ENCODE measurements at regions not wholly inside any gene's neighbourhood (a gene's known extent, or its start where the extent isn't known, plus 50 kb on each side); places are given as distances from the start of the nearest gene placed in this dataset.

DNA sequence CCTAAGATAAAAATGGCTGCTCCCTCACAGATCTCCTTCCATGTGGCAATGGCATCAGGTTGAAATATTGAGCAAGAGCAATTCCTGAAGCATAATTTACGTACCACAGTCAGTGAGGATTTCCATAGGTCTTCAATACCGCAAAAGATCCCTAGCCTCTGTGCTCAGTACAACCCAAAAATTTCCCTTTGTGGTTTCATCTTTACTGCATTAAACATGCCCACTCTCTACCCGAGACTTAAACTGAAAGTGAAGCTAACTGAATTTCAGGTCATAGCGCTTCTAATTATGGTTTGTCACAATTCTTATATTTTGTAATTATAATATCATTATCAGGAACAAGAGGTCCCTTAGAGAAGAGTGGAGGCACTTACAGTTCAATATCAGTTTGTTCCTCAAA, 1071.1 kb downstream of the XPNPEP1 start:
- 92% methylated on average over 4 of the region's 4 CpGs for WGBS, 2 donors
- no peaks in the 10 kb centered on the region for H3K9me3 ChIP-seq
- H3K36me3 ChIP-seq: no peaks in the 10 kb centered on the region
- no peaks in the 10 kb centered on the region for H3K27me3 ChIP-seq
- H3K27ac ChIP-seq: no peak overlapping the region
- no peak overlapping the region for H3K4me3 ChIP-seq
- TF ChIP-seq POLR2A (IDR thresholded peaks at IDR 0.05) (no peak), EP300 (IDR thresholded peaks at IDR 0.05) (no peak)
- TF ChIP-seq, protein P1, sequence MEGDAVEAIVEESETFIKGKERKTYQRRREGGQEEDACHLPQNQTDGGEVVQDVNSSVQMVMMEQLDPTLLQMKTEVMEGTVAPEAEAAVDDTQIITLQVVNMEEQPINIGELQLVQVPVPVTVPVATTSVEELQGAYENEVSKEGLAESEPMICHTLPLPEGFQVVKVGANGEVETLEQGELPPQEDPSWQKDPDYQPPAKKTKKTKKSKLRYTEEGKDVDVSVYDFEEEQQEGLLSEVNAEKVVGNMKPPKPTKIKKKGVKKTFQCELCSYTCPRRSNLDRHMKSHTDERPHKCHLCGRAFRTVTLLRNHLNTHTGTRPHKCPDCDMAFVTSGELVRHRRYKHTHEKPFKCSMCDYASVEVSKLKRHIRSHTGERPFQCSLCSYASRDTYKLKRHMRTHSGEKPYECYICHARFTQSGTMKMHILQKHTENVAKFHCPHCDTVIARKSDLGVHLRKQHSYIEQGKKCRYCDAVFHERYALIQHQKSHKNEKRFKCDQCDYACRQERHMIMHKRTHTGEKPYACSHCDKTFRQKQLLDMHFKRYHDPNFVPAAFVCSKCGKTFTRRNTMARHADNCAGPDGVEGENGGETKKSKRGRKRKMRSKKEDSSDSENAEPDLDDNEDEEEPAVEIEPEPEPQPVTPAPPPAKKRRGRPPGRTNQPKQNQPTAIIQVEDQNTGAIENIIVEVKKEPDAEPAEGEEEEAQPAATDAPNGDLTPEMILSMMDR (IDR thresholded peaks at IDR 0.05): no peak
- DNase-seq (ENCODE audit: low spot score in 2 of 2): no peak
- H3K4me1 ChIP-seq: no peaks in the 10 kb centered on the region

DNA sequence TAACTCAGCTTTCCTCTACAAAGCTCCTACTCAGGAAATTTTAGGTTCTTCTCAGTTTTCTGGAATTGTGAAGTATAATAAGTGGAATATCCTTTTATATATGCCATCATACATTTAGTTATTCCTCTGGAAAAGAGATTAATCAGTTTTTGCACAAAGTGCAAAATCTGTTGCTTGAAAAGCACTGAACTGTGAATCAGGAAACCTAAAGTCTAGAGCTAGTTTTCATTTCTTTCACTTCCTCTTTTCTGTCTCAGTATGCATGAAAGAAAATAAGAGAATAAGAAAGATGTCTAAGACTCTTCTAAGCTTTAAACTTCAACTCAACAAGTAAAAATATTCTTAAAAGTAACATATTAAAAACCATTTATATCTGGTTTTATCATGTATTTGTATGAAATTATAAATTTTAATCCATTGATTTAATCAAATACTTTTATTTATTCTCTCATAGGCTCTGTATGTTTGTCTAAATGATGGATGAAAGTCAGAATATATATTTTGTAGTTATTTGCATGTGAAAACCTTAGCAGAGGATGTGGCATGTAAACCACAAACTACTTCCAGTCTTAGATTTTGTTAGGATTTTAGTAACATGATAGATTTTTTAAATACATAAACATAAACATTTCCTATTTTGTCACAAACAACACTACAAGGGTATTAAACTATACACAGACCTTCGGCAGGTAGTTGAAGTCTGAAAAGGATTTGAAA, 1073.0 kb downstream of the XPNPEP1 start:
- DNase-seq (ENCODE audit: low spot score in 2 of 2): no peak

DNA sequence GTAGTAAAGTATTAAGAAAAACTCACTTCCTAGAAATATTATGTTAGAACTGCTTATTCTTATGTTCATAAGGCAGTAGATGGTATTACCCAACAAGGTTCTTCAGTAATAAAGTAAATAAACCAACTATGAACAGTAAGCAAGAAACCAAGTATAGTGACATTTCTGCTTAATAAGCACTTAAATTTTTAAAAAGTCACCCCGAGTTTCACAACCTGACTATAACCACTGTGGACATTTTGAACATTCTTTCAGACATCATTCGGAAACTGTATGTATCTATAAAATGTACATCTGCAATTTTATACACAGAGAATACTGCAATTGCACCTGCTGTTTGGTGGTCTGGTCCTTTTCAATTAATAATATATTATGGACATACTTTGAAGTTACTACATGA, 1073.6 kb downstream of the XPNPEP1 start:
- Histone ChIP-seq H3K4me3 (no peak overlapping the region), H3K9me3 (no peaks in the 10 kb centered on the region), H3K4me1 (no peaks in the 10 kb centered on the region), H3K27me3 (no peaks in the 10 kb centered on the region), H3K27ac (no peak overlapping the region), H3K36me3 (no peaks in the 10 kb centered on the region)
- WGBS, 2 donors: 88 to 91% methylated on average over 2 of the region's 2 CpGs
- TF ChIP-seq POLR2A (IDR thresholded peaks at IDR 0.05): no peak
- TF ChIP-seq EP300 (IDR thresholded peaks at IDR 0.05): no peak
- TF ChIP-seq, protein P1 (IDR thresholded peaks at IDR 0.05): no peak
- DNase-seq (ENCODE audit: low spot score in 2 of 2): no peak

More for the DNA sequence above, 1073.0 kb downstream of the XPNPEP1 start:
- Histone ChIP-seq H3K27ac (no peak overlapping the region), H3K9me3 (no peaks in the 10 kb centered on the region), H3K4me1 (no peaks in the 10 kb centered on the region), H3K4me3 (no peak overlapping the region), H3K27me3 (no peaks in the 10 kb centered on the region), H3K36me3 (no peaks in the 10 kb centered on the region)
- TF ChIP-seq POLR2A (IDR thresholded peaks at IDR 0.05) (no peak), EP300 (IDR thresholded peaks at IDR 0.05) (no peak)
- TF ChIP-seq, protein P1 (IDR thresholded peaks at IDR 0.05): no peak
- WGBS, 2 donors: 95 to 100% methylated on average over 1 of the region's 1 CpG

DNA sequence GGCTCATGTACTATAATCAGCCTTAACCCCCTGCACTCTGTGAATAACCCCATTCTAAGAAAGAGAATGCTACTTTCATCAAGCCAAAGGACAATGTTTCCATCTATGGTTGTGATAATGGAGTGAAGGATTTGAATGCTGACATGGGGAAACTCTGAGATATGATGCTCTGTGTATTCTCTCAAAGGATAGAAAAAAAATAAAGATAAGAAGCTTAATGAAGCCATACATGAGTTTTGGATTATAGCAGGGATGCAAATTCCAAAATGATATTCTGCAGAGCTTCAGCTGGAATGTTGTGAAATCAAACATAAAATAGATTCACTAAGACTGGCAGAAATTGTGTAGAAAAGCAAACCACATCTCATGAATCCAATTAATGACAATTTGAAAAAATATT, 1074.1 kb downstream of the XPNPEP1 start:
- Histone ChIP-seq H3K36me3 (no peaks in the 10 kb centered on the region), H3K4me1 (no peaks in the 10 kb centered on the region), H3K4me3 (no peak overlapping the region), H3K27ac (no peak overlapping the region), H3K27me3 (no peaks in the 10 kb centered on the region), H3K9me3 (peaks cover 0 to 2% (median under 1%) of the 10 kb centered on the region in 4 donors)
- TF ChIP-seq POLR2A (IDR thresholded peaks at IDR 0.05) (no peak), EP300 (IDR thresholded peaks at IDR 0.05) (no peak)
- TF ChIP-seq, protein P1 (IDR thresholded peaks at IDR 0.05): no peak
- DNase-seq (ENCODE audit: low spot score in 2 of 2): no peak

DNA sequence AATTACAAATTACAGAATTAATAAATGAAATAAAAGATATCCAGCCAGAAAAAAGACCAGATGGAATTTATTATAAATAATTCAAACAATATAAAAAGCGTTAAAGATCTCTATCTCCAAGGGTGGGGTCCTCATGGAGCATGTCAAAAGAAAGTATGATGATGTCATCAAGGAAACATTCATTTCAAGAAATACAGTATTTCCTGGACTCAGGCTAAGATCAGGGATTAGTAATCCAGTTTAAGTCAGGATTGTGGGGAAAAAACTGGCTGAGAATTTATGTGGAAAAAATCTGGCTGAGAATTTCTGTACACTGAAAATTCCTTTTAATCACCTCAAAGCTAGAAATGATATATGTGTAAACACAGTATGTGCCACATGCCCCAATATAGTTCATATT, 1075.3 kb downstream of the XPNPEP1 start:
- Histone ChIP-seq H3K4me1 (no peaks in the 10 kb centered on the region), H3K9me3 (peaks cover 0 to 6% (median 3%) of the 10 kb centered on the region in 4 donors), H3K27me3 (no peaks in the 10 kb centered on the region), H3K27ac (no peak overlapping the region), H3K4me3 (no peak overlapping the region), H3K36me3 (no peaks in the 10 kb centered on the region)
- 63 to 68% methylated on average over 1 of the region's 1 CpG for WGBS, 2 donors
- no peak for DNase-seq (ENCODE audit: low spot score in 2 of 2)
- TF ChIP-seq POLR2A (IDR thresholded peaks at IDR 0.05) (no peak), EP300 (IDR thresholded peaks at IDR 0.05) (no peak)
- TF ChIP-seq, protein P1 (IDR thresholded peaks at IDR 0.05): no peak

Measured in tibial nerve (tissue), 4 donors.